GM12891 (cell line): ENCODE measurements at regions not wholly inside any gene's neighbourhood (a gene's known extent, or its start where the extent isn't known, plus 50 kb on each side); places are given as distances from the start of the nearest gene placed in this dataset.

Source experiments
- DNase-seq: peaks from one replicate; pipeline ENCODE4 v3.0.0; 2011; ENCODE audit warnings: low spot score; ENCODE audit not compliant: insufficient read length
- FAIRE-seq: peaks from 2 replicates; lab custom pipeline; 2011; peaks lifted over from hg19 to GRCh38; lab: Jason Lieb, UNC
- PAX5 ChIP-seq: IDR thresholded peaks from 2 replicates; pipeline ENCODE4 v1.6.1; 2011; ENCODE audit warnings: low read length, moderate library complexity, mild to moderate bottlenecking; ENCODE audit not compliant: insufficient read depth, severe bottlenecking
- POLR2A ChIP-seq: IDR thresholded peaks from 2 replicates; pipeline ENCODE4 v1.6.1; 2011; ENCODE audit warnings: low read depth, low read length, control low read depth
- POLR2AphosphoS5 ChIP-seq: IDR thresholded peaks from 2 replicates; pipeline ENCODE4 v1.6.1; 2011; ENCODE audit warnings: low read depth, low read length, control low read depth
- POU2F2 ChIP-seq: IDR thresholded peaks from 2 replicates; pipeline ENCODE4 v1.6.1; 2011; ENCODE audit warnings: low read depth, mild to moderate bottlenecking, control low read depth, low read length, moderate library complexity
- SPI1 ChIP-seq: IDR thresholded peaks from 2 replicates; pipeline ENCODE4 v1.6.1; 2011; ENCODE audit warnings: low read depth, low read length, control low read depth
- TAF1 ChIP-seq: IDR thresholded peaks from 2 replicates; pipeline ENCODE4 v1.6.1; 2011; ENCODE audit warnings: low read depth, low read length, control low read depth

DNA sequence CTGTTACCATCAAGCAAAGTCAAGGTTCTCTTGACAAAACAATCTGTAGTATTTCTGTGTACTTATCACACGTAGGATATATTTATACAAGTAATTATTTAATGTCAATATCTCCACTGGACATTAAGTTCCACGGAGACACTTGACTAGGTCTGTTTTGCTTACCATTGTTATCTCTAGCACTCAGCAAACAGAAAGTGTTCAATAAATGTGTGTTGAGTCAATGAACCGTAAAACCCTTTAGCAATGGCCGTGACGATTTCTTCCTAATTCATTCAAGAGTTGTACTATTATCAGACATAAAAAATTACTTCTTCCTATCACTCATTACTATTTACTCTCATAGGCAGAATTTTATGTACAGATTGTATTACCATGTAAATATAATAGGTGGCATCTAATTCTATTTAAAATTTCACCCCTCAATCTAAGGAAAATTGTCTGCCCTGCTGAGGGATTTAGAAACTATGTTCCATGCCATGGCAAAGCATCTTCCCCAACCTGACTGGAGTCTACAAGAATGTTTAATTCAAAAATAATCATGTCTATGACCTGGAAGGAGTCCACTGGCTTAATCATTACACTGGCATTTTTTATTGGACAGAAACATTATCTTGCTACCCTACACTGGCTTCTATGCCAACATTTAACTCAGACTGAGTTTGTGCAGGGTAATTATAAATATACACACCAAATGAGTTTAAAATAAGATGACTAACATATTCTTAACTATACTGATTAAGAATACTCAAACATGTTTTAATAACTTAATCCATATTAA lies 301.9 kb downstream of the ZEB2 start:
- no peak for DNase-seq
- no peak for TF ChIP-seq POLR2A
- no peak for TF ChIP-seq POLR2AphosphoS5
- TF ChIP-seq POU2F2: no peak
- no peak for TF ChIP-seq PAX5
- no peak for TF ChIP-seq TAF1
- TF ChIP-seq SPI1: no peak
- peak; percentile 26 for FAIRE-seq

DNA sequence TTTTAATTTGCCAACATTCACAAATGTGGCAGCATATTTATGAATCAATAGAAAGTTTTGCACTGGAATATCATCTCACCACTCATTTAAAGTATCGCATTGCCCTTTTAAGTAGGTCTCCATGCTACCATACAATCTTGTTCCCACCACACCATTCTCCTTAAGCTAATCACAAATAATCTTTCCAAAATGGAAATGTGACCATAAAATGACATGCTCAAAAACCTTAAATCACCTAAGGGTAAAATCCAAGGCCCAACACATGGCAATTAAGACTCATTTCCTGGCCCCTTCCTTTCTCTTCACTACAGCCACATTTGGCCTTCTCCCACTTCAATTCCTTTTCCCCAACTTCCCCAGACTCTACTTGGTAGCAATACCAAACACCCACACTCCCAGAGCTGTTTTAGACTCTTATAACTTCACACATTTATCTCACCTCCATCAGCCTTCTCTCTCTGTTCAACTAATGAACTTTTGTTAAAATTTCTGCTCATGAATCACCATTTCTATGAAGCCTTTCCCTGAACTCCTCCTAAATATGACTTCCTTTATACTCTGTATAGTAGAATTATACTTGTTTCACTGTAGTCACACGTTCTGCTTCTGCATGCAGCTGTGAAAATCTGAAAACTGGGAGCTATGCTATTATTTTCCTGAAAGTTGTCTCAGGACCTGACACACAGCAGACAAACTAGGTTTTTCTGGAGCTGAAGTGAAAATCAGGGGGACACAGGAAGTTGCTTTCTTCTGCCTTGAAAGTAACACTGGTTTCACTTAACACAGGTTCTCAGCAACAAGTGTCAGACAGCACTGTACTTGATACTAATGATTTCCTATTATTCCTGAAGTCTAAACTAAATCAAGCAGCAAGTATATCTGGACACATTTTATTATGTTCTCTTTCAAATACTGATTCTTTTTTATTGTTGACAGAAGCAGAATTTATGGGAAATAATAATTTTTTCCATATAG lies 303.9 kb downstream of the ZEB2 start:
- DNase-seq (no peak), FAIRE-seq (peak; percentile 88)

DNA sequence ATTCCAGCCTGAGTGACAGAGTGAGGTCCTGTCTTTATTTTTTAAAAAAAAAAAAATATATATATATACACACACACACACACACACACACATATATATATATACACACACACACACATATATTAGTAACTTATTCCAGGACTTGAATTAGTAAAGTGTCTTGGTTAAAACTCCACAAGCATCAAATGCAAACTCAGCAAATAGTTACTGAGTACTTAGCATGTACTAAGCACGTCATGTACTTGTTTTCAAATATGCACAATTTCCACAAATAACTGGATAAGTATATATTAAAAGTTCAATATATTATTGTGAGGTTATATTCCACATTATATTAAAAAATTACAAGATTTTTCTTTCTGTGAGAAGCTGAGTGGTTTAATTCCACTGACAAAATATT lies 304.7 kb downstream of the ZEB2 start:
- TF ChIP-seq TAF1: no peak
- no peak for TF ChIP-seq POLR2A
- TF ChIP-seq POLR2AphosphoS5: no peak
- TF ChIP-seq PAX5: no peak
- TF ChIP-seq POU2F2: no peak
- no peak for DNase-seq
- FAIRE-seq: no peak

More for the DNA sequence above, 303.9 kb downstream of the ZEB2 start:
- TF ChIP-seq POLR2AphosphoS5: no peak

DNA sequence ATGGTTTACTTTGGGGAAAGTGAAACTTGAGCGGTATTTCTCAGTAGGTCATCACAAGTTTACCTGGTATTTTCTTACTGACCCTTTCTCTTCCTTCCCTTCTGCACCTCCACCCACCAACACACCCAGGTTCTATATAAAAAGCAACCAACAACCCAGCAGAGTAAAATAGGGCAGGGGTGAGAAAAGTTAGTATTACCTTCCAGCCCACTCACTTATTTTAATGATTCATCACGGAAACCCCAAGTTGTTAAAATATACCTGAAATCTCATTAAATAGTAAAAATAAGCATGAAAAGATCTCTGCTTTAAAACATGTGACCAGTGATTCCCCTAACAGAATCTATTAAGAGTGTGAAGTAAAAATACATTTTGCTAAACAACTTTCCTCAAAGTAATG lies 306.1 kb downstream of the ZEB2 start:
- FAIRE-seq (peak; percentile 77), DNase-seq (peak; percentile 3)
- TF ChIP-seq PAX5 (no peak), POU2F2 (peak; percentile 40; the same call in 1 of the 2 replicates), SPI1 (peak; percentile 15; the same call in 1 of the 2 replicates), TAF1 (no peak), POLR2AphosphoS5 (no peak)

DNA sequence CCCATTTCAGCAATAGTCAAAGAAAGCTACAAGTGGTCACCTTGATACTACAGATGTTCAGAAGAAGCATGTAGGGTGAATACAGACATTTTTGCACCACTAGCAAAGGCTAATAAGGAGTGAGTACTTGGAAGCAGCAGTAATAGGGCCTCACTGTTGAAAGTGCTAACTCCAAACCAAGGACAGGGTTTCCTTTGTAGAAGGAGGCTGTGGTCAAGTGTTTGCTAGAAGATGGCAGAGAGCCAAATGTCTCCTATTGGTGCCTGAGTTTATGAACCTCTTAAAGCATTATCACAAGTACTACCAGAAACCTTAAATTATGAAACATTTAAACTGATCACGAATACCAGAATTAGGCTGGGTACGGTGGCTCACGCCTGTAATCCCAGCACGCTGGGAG lies 308.1 kb downstream of the ZEB2 start:
- TF ChIP-seq PAX5 (no peak), SPI1 (no peak), POLR2AphosphoS5 (no peak), POLR2A (no peak), POU2F2 (no peak), TAF1 (no peak)
- DNase-seq (no peak), FAIRE-seq (peak; percentile 26)

DNA sequence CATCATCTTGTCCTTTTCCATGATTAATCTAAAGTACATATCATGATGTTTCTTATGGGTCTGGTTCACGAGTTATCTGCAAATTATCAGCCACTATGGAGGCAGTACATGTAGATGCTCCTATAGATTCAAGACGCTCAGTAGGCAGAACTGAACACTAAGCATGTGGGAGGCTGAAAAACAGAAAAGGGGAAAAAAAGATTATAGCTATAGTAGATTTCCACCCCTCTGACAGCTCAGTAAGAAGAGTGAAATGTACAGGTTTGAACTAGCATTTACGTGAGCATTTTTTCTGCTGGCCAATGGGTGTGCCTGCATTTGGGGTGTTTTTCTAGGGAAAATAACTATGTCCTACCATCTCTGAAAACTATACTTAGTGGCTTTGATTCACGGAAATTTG lies 308.9 kb downstream of the ZEB2 start:
- no peak for DNase-seq
- no peak for TF ChIP-seq PAX5
- no peak for TF ChIP-seq SPI1
- no peak for TF ChIP-seq POLR2A
- TF ChIP-seq TAF1: no peak
- TF ChIP-seq POLR2AphosphoS5: no peak
- no peak for TF ChIP-seq POU2F2
- no peak for FAIRE-seq

DNA sequence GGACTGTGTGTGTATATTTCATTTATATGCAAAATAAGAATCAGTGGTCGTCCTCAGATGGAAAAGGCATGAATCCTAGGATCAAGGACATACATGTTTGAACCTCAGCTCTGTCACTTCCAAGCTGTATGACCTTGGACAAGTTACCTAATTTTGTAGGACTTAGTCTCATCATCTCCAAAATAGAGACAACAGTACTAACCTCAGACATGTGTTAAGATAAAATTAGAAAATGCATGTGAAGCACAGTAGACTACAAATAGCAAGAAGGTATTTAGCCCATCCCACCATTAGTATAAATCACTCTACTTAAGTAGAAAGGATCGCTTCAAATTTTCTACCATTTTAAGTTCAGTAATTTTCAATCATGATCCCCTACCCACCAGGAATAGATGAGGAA lies 309.8 kb downstream of the ZEB2 start:
- TF ChIP-seq TAF1 (no peak), POLR2AphosphoS5 (no peak), PAX5 (no peak), SPI1 (no peak), POU2F2 (no peak), POLR2A (no peak)
- DNase-seq (no peak), FAIRE-seq (peak; percentile 62)

DNA sequence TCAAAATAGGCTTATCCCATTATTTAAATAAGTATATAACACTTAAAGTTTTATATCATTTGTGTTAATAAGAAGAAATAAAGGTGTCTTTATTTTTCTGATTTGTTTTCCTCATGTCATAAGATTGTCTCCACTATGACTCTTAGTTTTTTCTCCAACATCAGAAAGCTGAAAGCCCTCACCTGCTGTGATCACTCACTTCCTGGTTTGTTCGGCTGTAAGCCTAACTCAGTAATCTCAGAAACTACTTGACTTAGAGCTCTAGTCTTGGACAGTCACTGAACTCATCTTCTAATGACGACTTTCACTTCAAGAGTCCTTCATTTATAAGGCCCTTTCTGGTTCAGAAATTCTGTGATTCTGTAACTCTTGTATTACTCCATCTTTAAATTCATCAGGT lies 311.0 kb downstream of the ZEB2 start:
- no peak for FAIRE-seq
- no peak for TF ChIP-seq TAF1
- TF ChIP-seq PAX5: no peak
- DNase-seq: no peak

DNA sequence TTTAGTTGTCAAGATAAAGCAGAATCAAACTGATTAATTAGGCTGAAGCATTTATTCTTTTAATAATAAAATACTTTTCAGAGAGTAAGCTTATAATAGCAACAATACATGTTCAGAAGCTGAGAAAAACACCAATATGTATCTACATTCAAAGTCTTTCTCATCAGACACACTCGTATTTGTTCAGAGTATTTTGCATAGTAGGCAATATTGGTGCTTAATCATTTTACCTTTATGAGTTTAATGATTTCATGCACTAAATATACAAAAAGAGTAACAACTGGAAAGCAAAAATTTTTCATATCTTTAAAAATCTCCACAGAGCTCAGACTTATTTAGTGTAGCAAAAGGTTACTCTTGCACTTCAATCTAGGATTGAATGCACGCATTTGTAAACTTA lies 313.9 kb downstream of the ZEB2 start:
- FAIRE-seq (no peak), DNase-seq (no peak)
- no peak for TF ChIP-seq SPI1
- no peak for TF ChIP-seq POU2F2
- TF ChIP-seq POLR2AphosphoS5: no peak
- no peak for TF ChIP-seq PAX5
- no peak for TF ChIP-seq POLR2A
- TF ChIP-seq TAF1: no peak
